ENCODE measurements at regions not wholly inside any gene's neighbourhood (a gene's known extent, or its start where the extent isn't known, plus 50 kb on each side); places are given as distances from the start of the nearest gene placed in this dataset.

- TF ChIP-seq CTCF (IDR thresholded peaks at IDR 0.05) = no peak
- no peak for TF ChIP-seq POLR2AphosphoS5 (IDR thresholded peaks at IDR 0.05; ENCODE audit: insufficient read depth in 1 of 2, low read depth in 1 of 2)
- no peak for TF ChIP-seq POLR2A (IDR thresholded peaks at IDR 0.05)
Observed at GRCh38 chr4:116082808-116083366, 969.5 kb upstream of the NDST4 start.

All from vagina (tissue), 2 donors.